Posterior cingulate gyrus (tissue), 11 donors: ENCODE measurements at regions not wholly inside any gene's neighbourhood (a gene's known extent, or its start where the extent isn't known, plus 50 kb on each side); places are given as distances from the start of the nearest gene placed in this dataset.

Source experiments
- DNase-seq, 10 donors: peaks; one replicate each; pipeline versions ENCODE4 v3.0.0 to v3.0.0-alpha.2; 2020 to 2021; ENCODE audit warnings: mixed read lengths in 3 of 10
- intact Hi-C: fragments of 100-400 bp; cut with DNase I; formaldehyde crosslinking; loops from one replicate; pipeline ENCODE4 v1.15.1; 2023

DNA sequence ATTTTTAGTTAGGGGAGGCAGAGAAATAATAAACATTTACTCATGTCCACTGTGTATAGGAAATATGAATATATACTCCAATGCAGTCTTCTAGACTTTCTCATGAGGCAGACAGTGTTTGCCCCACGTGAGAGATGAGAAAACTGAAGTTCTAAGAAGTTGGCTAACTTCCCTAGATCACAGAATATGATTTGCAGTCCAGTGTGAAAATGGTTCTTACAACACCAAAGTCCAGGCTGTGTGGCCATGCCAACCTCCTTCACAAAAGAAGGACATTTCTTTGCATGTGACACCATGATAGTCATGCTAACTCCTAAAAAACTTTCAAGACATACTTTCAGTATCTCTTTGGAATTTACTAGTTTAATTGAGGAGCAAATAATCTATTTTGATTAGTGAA lies 143.7 kb downstream of the IRS1 start:
- intact Hi-C loops, result no loop called here
- no peak for DNase-seq

DNA sequence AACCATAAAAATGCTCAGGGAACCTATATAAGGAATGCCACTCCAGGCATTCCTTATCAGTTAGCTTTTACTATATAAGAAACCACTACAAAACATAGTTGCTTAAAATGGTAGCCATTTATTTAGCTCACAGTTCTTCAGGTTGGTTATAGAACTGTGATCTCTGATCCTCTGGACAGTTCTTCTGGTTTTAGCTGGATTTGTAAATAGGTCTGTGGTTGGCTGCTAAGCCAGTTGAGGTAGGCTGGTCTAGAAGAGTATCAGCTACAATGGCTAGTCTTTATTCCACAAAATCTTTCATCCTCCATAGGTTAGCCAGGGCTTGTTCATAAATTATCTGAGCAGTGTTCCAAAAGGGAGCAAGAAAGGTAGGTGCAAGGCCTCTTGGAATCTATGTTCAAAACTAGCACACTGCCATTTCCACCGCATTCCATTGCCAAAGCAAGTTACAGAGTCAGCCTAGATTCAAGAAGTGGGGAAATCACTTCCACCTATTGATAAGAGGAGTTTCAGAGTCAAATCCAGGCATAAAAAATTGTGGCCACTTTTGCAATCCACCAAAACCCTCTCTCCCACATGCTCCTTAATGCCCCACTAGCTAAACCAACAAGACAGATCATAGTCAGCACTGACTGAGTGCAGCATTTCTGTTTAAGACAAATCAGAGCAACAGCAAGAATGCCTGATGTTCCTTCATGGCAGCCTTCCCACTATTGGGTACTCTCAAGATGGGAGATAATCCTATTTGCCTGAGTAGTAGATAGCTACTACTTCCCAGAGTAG lies 146.4 kb downstream of the IRS1 start:
- DNase-seq, result no peak
- intact Hi-C loops, result no loop called here

DNA sequence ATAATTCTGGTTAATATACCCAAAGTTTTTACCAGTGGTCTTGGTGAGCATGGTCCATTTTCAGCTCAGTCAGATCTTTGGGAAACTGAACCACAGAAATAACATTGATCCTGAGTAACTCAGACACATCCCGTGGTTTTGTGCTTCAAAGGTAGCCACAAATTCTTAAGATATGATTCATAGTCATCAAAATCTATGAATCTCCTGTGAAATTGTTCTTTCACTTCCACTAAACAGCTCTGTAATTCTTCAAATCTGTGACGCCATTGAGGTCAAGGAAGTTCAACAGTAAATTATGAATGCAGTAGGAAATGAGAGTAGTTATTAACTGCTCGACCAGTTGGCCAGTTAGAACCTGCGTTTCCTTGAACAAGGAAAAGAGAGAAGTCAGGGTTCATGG lies 147.3 kb downstream of the IRS1 start:
- no peak for DNase-seq
- intact Hi-C loops, result no loop called here

GRCh38 chr2:226649871-226650660 lies 149.6 kb downstream of the IRS1 start:
- DNase-seq, result peak in 7 of 10 donors; percentile 19 to 87 (median 46)
- intact Hi-C loops, result no loop called here

DNA sequence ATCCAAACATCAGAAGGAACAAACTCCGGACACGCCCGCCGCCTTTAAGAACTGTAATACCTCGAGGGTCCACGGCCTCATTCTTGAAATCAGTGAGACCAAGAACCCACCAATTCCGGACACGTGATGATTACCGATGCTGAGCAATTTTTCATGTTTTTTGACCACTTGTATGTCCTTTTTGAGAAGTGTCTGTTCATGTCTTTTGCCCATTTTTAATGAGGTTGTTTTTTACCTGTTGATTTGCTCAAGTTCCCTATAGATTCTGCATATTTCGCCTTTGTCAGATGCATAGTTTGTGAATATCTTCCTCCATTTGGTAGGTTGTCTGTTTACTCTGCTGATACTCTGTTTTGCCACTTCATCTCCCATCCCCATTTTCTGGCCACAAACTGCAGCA lies 150.4 kb downstream of the IRS1 start:
- intact Hi-C loops, result no loop called here

GRCh38 chr2:226647621-226648518 lies 151.8 kb downstream of the IRS1 start:
- intact Hi-C loops, result no loop called here
- peak in 1 of 10 donors; percentile 82 for DNase-seq

More for the DNA sequence above, 150.4 kb downstream of the IRS1 start:
- DNase-seq, result no peak

DNA sequence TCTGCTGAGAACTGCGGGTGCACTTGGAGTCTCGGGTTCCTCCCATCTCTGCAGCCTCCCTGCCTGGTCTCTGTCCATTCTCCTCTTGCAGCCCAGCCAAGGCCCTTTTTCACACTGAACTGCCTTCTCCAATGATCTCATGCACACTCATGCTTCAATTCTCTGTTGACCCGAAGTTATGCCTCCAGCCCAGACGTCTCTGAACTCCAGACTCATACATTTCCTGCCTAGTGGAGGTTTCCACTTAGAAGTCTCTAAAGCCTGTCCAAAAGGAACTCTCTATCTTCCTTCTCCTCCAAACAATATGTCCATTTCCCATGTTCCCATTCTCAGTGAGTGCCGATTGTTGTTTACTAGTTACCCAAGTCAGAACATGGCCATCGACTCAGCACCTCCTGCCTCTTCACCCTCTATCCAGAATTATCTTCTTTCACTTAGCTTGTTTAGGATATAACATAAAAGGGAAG lies 155.2 kb downstream of the IRS1 start:
- no peak for DNase-seq
- intact Hi-C loops, result no loop called here

- DNase-seq, result no peak
These were observed 155.7 kb downstream of the IRS1 start for GRCh38 chr2:226643946-226644282.

DNA sequence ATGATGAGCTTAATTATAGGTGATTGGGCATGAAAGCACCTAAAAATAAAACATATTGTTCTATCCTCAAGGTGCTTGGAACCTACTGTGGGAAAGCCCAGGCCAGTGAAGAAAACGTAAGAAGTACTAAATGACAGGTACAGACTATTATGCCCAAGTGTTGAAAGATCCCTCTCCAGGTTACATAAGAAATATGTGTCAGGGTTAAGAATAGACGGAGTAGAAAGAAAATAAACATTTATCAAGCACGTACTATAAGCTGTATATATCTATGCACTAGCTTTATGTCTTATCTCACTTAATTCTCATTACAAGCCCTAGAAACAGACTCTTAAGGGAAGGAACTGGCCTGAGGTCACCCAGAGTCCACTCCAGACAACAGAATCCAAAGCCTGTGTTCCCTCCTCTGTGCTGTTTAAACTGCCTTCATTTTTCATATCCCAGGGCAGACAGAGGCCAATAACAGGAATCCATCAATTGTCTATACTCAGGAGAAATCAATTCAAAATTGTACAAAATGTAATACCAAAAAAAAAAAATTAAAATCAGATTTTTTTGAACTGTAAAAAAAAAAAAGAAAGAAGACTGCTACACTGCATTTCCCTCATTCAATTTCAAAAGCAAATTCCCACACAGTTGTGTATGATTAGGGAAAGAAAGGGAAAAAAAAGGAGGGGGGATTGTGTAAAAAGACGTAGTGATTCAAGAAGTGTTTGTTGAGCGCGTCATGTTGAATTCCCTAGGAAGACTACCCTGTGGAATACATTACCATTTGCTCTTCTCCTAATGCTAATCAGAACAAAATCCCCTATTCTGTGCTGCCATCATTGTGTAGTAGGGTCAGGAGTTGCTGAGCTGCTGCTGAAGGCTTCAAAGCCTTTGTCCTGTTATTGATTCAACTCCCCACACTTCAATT lies 156.3 kb downstream of the IRS1 start:
- DNase-seq, result no peak
- intact Hi-C loops, result no loop called here

More at GRCh38 chr2:226643946-226644282, 155.7 kb downstream of the IRS1 start:
- intact Hi-C loops, result no loop called here

- intact Hi-C loops, result no loop called here
- DNase-seq, result no peak
These were observed 158.6 kb downstream of the IRS1 start for GRCh38 chr2:226641008-226641407.

GRCh38 chr2:226640501-226640900 lies 159.1 kb downstream of the IRS1 start:
- no peak for DNase-seq
- intact Hi-C loops, result no loop called here

DNA sequence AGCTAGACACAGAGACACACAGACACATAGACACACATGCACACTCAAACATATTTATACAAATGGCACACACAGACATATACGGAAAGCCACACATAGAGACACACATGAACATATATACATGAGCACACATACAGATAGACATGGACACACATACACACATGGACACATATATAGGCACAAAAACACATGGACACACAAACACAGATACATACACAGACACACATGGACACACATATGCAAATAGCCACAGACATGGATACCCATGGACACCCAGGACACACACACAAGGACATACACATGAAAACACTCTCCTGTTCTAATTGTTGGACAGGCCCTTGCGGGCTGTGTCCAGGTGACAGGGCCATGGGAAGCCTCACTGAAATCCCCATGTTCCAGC lies 160.1 kb downstream of the IRS1 start:
- no peak for DNase-seq
- intact Hi-C loops, result no loop called here

- no peak for DNase-seq
- intact Hi-C loops, result no loop called here
These were observed 161.0 kb downstream of the IRS1 start for GRCh38 chr2:226638576-226638975.

DNA sequence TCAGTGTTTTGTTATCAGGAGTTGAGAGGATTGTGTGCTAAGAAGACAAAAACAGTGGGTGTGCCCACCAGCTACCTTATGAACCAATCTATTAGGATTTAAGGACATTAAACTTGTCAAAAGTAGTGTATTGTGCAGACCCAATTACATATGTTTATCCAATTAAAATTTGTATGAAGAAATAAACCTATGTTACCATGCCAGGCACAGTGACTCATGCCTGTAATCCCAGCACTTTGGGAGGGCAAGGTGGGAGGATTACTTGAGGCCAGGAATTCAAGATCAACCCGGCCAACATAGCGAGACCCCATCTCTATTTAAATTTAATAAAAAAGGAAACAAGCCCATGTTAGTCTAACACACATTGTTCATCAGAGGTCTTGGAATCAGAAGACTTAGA lies 162.2 kb downstream of the IRS1 start:
- no peak for DNase-seq
- intact Hi-C loops, result no loop called here

GRCh38 chr2:226636586-226636985 lies 163.0 kb downstream of the IRS1 start:
- DNase-seq, result no peak
- intact Hi-C loops, result no loop called here

GRCh38 chr2:226634943-226635604 lies 164.5 kb downstream of the IRS1 start:
- no peak for DNase-seq
- intact Hi-C loops, result no loop called here

- intact Hi-C loops, result no loop called here
- DNase-seq, result no peak
These were observed 167.9 kb downstream of the IRS1 start for GRCh38 chr2:226631671-226632070.

DNA sequence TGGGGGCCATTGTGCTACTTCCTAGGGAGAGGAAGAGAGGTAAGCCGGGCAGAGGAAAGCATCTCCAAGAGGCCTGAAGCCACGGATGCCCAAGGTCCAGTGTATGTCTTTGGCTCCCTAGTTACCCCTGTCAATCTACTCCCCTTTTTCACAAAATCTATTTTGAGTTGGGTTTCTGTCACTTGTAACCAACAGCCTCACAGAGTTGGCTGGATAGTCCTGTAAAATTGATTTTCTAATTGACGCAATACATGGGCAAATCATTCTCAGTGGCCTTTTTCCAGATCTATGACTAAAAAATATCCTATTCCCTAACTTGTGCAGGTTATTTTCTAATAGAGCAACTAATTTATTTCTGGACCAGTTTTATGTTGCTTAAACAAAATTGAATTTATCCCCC lies 168.4 kb downstream of the IRS1 start:
- intact Hi-C loops, result no loop called here

DNA sequence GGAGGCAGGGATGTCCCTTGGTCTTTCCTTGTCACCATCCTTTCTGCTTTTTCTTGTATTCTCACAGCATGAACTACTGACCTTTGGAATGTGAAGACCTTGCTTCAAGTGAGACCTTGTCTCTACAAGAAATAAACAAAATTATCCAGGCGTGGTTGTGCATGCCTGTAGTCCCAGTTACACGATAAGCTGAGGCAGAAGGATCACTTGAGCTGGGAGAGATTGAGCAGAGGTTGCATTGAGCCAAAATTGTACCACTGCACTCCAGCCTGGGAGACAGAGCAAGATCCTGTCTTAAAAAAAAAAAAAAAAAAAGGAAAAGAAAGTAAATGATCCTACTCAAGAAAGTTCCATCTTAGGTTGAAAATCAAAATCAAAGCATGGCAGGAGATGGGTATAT lies 173.7 kb downstream of the IRS1 start:
- intact Hi-C loops, result no loop called here
- DNase-seq, result no peak

More for the DNA sequence above, 168.4 kb downstream of the IRS1 start:
- DNase-seq, result no peak
